ENCODE measurements at regions not wholly inside any gene's neighbourhood (a gene's known extent, or its start where the extent isn't known, plus 50 kb on each side); places are given as distances from the start of the nearest gene placed in this dataset. TPM values are rescaled to one million over a fixed set of nuclear protein-coding genes. Genes with fewer than 3 reads are reported as not detected.
"Not testable (repeated sequence)": the region's sequence is repeated elsewhere in the genome, so short reads cannot be mapped to it uniquely, and the experiment has no call there.

- DNase-seq (ENCODE audit: low spot score in 2 of 2) = not testable (repeated sequence)
- FAIRE-seq = peak; percentile 40
These were observed 571.7 kb upstream of the TGIF2LX start for GRCh38 chrX:89350024-89350423.

GRCh38 chrX:89369904-89370303 is 551.8 kb upstream of the TGIF2LX start:
- DNase-seq (ENCODE audit: low spot score in 2 of 2); FAIRE-seq: not testable (repeated sequence)

GRCh38 chrX:89393004-89393403 is 528.7 kb upstream of the TGIF2LX start:
- not testable (repeated sequence) for FAIRE-seq; DNase-seq (ENCODE audit: low spot score in 2 of 2)

- peak; percentile 43 for FAIRE-seq
- not testable (repeated sequence) for DNase-seq (ENCODE audit: low spot score in 2 of 2)
These were observed 518.9 kb upstream of the TGIF2LX start for GRCh38 chrX:89402818-89403217.

GRCh38 chrX:89405148-89405547 is 516.6 kb upstream of the TGIF2LX start:
- not testable (repeated sequence) for FAIRE-seq; DNase-seq (ENCODE audit: low spot score in 2 of 2)

- DNase-seq (ENCODE audit: low spot score in 2 of 2); FAIRE-seq: not testable (repeated sequence)
These were observed 504.8 kb upstream of the TGIF2LX start for GRCh38 chrX:89416930-89417329.

GRCh38 chrX:89432652-89433231 is 489.0 kb upstream of the TGIF2LX start:
- not testable (repeated sequence) for DNase-seq (ENCODE audit: low spot score in 2 of 2); FAIRE-seq

Small RNA genes lying in the stretch of these regions (small RNA-seq; reads per million reads assigned to genes)
- not detected for gene SRIP2
